MCF 10A (cell line): ENCODE measurements at regions not wholly inside any gene's neighbourhood (a gene's known extent, or its start where the extent isn't known, plus 50 kb on each side); places are given as distances from the start of the nearest gene placed in this dataset.

Experiments used
- BruUV-seq: library from RNA; stranded (reverse); fragments of 400-500 nt; replicated peaks from 2 replicates; lab custom pipeline; 2021; lab: Mats Ljungman, UMichigan
- CTCF ChIA-PET: fragments of 300-600 bp; sonication (Branson Sonifier 250); formaldehyde crosslinking; extraction: SDS; loops from one replicate; lab custom pipeline; 2021; ENCODE audit warnings: antibody characterized with exemption, inconsistent platforms; lab: Yijun Ruan, JAX
- POLR2A ChIA-PET: fragments of 300-600, 350-650 bp; sonication (Branson Sonifier 250); formaldehyde crosslinking; extraction: SDS; loops from one replicate; lab custom pipeline; 2020; ENCODE audit warnings: antibody characterized with exemption, inconsistent platforms; lab: Yijun Ruan, JAX
- DNase-seq: peaks from one replicate; pipeline ENCODE4 v3.0.0-alpha.2; 2018; ENCODE audit not compliant: unreplicated experiment
- H3K27ac Mint-ChIP-seq: one replicate; pipeline ENCODE4 v1.8.0; 2022; ENCODE audit warnings: mild to moderate bottlenecking, low read depth, mixed read lengths; ENCODE audit not compliant: unreplicated experiment
- H3K27me3 Mint-ChIP-seq: one replicate; pipeline ENCODE4 v1.8.0; 2022; ENCODE audit warnings: mixed read lengths; ENCODE audit not compliant: insufficient read depth, unreplicated experiment
- H3K36me3 Mint-ChIP-seq: one replicate; pipeline ENCODE4 v1.8.0; 2022; ENCODE audit warnings: mild to moderate bottlenecking, moderate library complexity, mixed read lengths; ENCODE audit not compliant: insufficient read depth, unreplicated experiment
- H3K4me1 Mint-ChIP-seq: one replicate; pipeline ENCODE4 v1.8.0; 2022; ENCODE audit warnings: mixed read lengths; ENCODE audit not compliant: insufficient read depth, unreplicated experiment
- H3K4me3 Mint-ChIP-seq: one replicate; pipeline ENCODE4 v1.8.0; 2022; ENCODE audit warnings: mild to moderate bottlenecking, moderate library complexity, mixed read lengths; ENCODE audit not compliant: unreplicated experiment
- H3K9me3 Mint-ChIP-seq: one replicate; pipeline ENCODE4 v1.8.0; 2022; ENCODE audit warnings: mixed read lengths; ENCODE audit not compliant: unreplicated experiment
- CTCF ChIP-seq: fragments of 200-600 bp; IDR thresholded peaks from one replicate; pipeline ENCODE4 v1.8.0; 2022; ENCODE audit warnings: antibody characterized with exemption, mild to moderate bottlenecking; ENCODE audit not compliant: unreplicated experiment
- intact Hi-C: fragments of 100-400 bp; cut with micrococcal nuclease; formaldehyde crosslinking; loops from 2 replicates; pipeline ENCODE4 v1.14.1; 2022

- H3K27me3 Mint-ChIP-seq: no peaks in the 10 kb centered on the region
- BruUV-seq: no TSS peak
- ChIA-PET CTCF (interaction anchor here (0.7 kb wide), 1 partner anchor 129 kb away, joined by 5 read pairs; no protein-coding TSS in a partner anchor), POLR2A (interaction anchor here (0.9 kb wide), 1 partner anchor 11 kb away, joined by 3 read pairs; no protein-coding TSS in a partner anchor)
- intact Hi-C loops: no loop called here
- no peak for DNase-seq
- TF ChIP-seq CTCF: no peak
- H3K4me1 Mint-ChIP-seq: no peaks in the 10 kb centered on the region
- H3K4me3 Mint-ChIP-seq: no peak overlapping the region
- H3K9me3 Mint-ChIP-seq: peaks cover 14% of the 10 kb centered on the region
- no peaks in the 10 kb centered on the region for H3K36me3 Mint-ChIP-seq
- no peak overlapping the region for H3K27ac Mint-ChIP-seq
Measured at GRCh38 chr5:126069329-126069728, 353.9 kb upstream of the GRAMD2B start.

- no TSS peak for BruUV-seq
- H3K9me3 Mint-ChIP-seq: peaks cover 14% of the 10 kb centered on the region
- TF ChIP-seq CTCF: no peak
- intact Hi-C loops: no loop called here
- no peaks in the 10 kb centered on the region for H3K36me3 Mint-ChIP-seq
- no peak overlapping the region for H3K4me3 Mint-ChIP-seq
- no peak for DNase-seq
- ChIA-PET POLR2A (no interaction called here), CTCF (no interaction called here)
- H3K27me3 Mint-ChIP-seq: no peaks in the 10 kb centered on the region
- no peaks in the 10 kb centered on the region for H3K4me1 Mint-ChIP-seq
- H3K27ac Mint-ChIP-seq: no peak overlapping the region
Measured at GRCh38 chr5:126070481-126070880, 352.7 kb upstream of the GRAMD2B start.

GRCh38 chr5:126074538-126074937, 348.7 kb upstream of the GRAMD2B start:
- H3K4me1 Mint-ChIP-seq: no peaks in the 10 kb centered on the region
- no peaks in the 10 kb centered on the region for H3K27me3 Mint-ChIP-seq
- no peak for DNase-seq
- ChIA-PET POLR2A (no interaction called here), CTCF (no interaction called here)
- no peak overlapping the region for H3K4me3 Mint-ChIP-seq
- no peak overlapping the region for H3K27ac Mint-ChIP-seq
- BruUV-seq: no TSS peak
- intact Hi-C loops: no loop called here
- H3K36me3 Mint-ChIP-seq: no peaks in the 10 kb centered on the region
- no peak for TF ChIP-seq CTCF
- H3K9me3 Mint-ChIP-seq: peaks cover 14% of the 10 kb centered on the region

- ChIA-PET POLR2A (no interaction called here), CTCF (no interaction called here)
- no peaks in the 10 kb centered on the region for H3K36me3 Mint-ChIP-seq
- no peaks in the 10 kb centered on the region for H3K27me3 Mint-ChIP-seq
- intact Hi-C loops: no loop called here
- no peak overlapping the region for H3K4me3 Mint-ChIP-seq
- H3K9me3 Mint-ChIP-seq: peaks cover 19% of the 10 kb centered on the region
- H3K27ac Mint-ChIP-seq: no peak overlapping the region
- no peak for TF ChIP-seq CTCF
- no peak for DNase-seq
- no TSS peak for BruUV-seq
- no peaks in the 10 kb centered on the region for H3K4me1 Mint-ChIP-seq
Measured at GRCh38 chr5:126079266-126079665, 343.9 kb upstream of the GRAMD2B start.
